NT2/D1 (cell line): ENCODE measurements at regions not wholly inside any gene's neighbourhood (a gene's known extent, or its start where the extent isn't known, plus 50 kb on each side); places are given as distances from the start of the nearest gene placed in this dataset.

Experiments used
- DNase-seq: peaks from one replicate; pipeline ENCODE4 v3.0.0-alpha.2; 2011; ENCODE audit warnings: low read depth, low spot score
- H3K27me3 ChIP-seq: 2 replicates; pipeline ENCODE4 v1.6.0; 2011; ENCODE audit warnings: mild to moderate bottlenecking; ENCODE audit not compliant: insufficient read length, insufficient read depth
- H3K36me3 ChIP-seq: 2 replicates; pipeline ENCODE4 v1.6.1; 2011; ENCODE audit warnings: mild to moderate bottlenecking, low read length, mixed read lengths; ENCODE audit not compliant: insufficient read depth, insufficient read length
- H3K4me1 ChIP-seq: 2 replicates; pipeline ENCODE4 v1.5.1; 2011; ENCODE audit not compliant: insufficient read depth, insufficient read length
- H3K4me3 ChIP-seq: 2 replicates; pipeline ENCODE4 v1.5.1; 2011; ENCODE audit warnings: low read depth; ENCODE audit not compliant: insufficient read length
- H3K9ac ChIP-seq: 2 replicates; pipeline ENCODE4 v1.6.0; 2011; ENCODE audit warnings: low read depth; ENCODE audit not compliant: insufficient read length
- H3K9me3 ChIP-seq: 2 replicates; pipeline ENCODE4 v1.5.1; 2011; ENCODE audit warnings: mild to moderate bottlenecking, low read length; ENCODE audit not compliant: insufficient read depth
- SUZ12 ChIP-seq: IDR thresholded peaks from 2 replicates; pipeline ENCODE4 v1.6.1; 2011; ENCODE audit not compliant: insufficient read length, insufficient read depth; ENCODE audit errors: extremely low read depth
- YY1 ChIP-seq: IDR thresholded peaks from 2 replicates; pipeline ENCODE4 v1.6.1; 2011; ENCODE audit not compliant: insufficient read length, insufficient read depth
- ZNF274 ChIP-seq: IDR thresholded peaks from 2 replicates; pipeline ENCODE4 v1.6.1; 2011; ENCODE audit warnings: mild to moderate bottlenecking, low read depth, low read length

GRCh38 chr5:168218746-168219145 lies 72.7 kb upstream of the WWC1 start:
- no peak for DNase-seq
- H3K27me3 ChIP-seq, result no peaks in the 10 kb centered on the region
- no peak overlapping the region for H3K4me3 ChIP-seq
- no peak for TF ChIP-seq ZNF274
- no peak for TF ChIP-seq YY1
- TF ChIP-seq SUZ12, result no peak
- H3K9me3 ChIP-seq, result no peaks in the 10 kb centered on the region
- peaks cover 3% of the 10 kb centered on the region for H3K36me3 ChIP-seq
- H3K4me1 ChIP-seq, result peaks cover 5% of the 10 kb centered on the region
- H3K9ac ChIP-seq, result no peak overlapping the region

GRCh38 chr5:168219515-168220410 lies 71.7 kb upstream of the WWC1 start:
- H3K4me1 ChIP-seq, result peaks cover 5% of the 10 kb centered on the region
- H3K36me3 ChIP-seq, result peaks cover 3% of the 10 kb centered on the region
- DNase-seq, result peak; percentile 66
- no peak overlapping the region for H3K9ac ChIP-seq
- no peaks in the 10 kb centered on the region for H3K9me3 ChIP-seq
- H3K27me3 ChIP-seq, result no peaks in the 10 kb centered on the region
- no peak for TF ChIP-seq SUZ12
- no peak for TF ChIP-seq YY1
- TF ChIP-seq ZNF274, result no peak
- H3K4me3 ChIP-seq, result no peak overlapping the region

GRCh38 chr5:168224085-168224484 lies 67.4 kb upstream of the WWC1 start:
- no peaks in the 10 kb centered on the region for H3K36me3 ChIP-seq
- no peak overlapping the region for H3K4me3 ChIP-seq
- DNase-seq, result no peak
- no peaks in the 10 kb centered on the region for H3K9me3 ChIP-seq
- no peak overlapping the region for H3K9ac ChIP-seq
- TF ChIP-seq SUZ12 (no peak), YY1 (no peak), ZNF274 (no peak)
- H3K27me3 ChIP-seq, result no peaks in the 10 kb centered on the region
- no peaks in the 10 kb centered on the region for H3K4me1 ChIP-seq

GRCh38 chr5:168226012-168226411 lies 65.4 kb upstream of the WWC1 start:
- Histone ChIP-seq H3K36me3 (no peaks in the 10 kb centered on the region), H3K4me3 (no peak overlapping the region), H3K4me1 (no peaks in the 10 kb centered on the region), H3K27me3 (no peaks in the 10 kb centered on the region), H3K9me3 (no peaks in the 10 kb centered on the region), H3K9ac (no peak overlapping the region)
- DNase-seq, result no peak
- TF ChIP-seq ZNF274 (no peak), SUZ12 (no peak), YY1 (no peak)

DNA sequence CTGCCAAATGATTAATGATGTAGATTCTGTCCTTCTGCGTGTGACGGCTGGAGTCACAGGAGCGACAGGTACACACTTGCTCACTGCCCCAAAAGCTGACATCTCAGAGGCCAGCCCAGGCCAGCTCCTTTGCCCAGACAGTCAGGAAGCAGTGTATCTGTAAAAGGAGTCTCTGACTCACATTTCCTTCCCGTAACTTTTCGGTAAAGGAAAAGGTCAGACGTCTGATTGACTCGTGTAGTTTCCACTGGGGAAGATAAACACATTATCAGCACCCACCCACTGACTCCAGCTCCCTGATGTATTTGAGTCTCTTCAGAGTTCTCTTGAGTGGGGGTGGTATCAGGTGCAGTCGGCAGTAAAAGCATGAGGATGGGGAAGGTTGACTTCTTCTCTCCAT lies 64.4 kb upstream of the WWC1 start:
- H3K4me1 ChIP-seq, result no peaks in the 10 kb centered on the region
- no peak overlapping the region for H3K9ac ChIP-seq
- no peak overlapping the region for H3K4me3 ChIP-seq
- H3K9me3 ChIP-seq, result no peaks in the 10 kb centered on the region
- no peak for DNase-seq
- H3K27me3 ChIP-seq, result no peaks in the 10 kb centered on the region
- no peaks in the 10 kb centered on the region for H3K36me3 ChIP-seq
- TF ChIP-seq ZNF274, result no peak
- no peak for TF ChIP-seq SUZ12
- TF ChIP-seq YY1, result no peak

DNA sequence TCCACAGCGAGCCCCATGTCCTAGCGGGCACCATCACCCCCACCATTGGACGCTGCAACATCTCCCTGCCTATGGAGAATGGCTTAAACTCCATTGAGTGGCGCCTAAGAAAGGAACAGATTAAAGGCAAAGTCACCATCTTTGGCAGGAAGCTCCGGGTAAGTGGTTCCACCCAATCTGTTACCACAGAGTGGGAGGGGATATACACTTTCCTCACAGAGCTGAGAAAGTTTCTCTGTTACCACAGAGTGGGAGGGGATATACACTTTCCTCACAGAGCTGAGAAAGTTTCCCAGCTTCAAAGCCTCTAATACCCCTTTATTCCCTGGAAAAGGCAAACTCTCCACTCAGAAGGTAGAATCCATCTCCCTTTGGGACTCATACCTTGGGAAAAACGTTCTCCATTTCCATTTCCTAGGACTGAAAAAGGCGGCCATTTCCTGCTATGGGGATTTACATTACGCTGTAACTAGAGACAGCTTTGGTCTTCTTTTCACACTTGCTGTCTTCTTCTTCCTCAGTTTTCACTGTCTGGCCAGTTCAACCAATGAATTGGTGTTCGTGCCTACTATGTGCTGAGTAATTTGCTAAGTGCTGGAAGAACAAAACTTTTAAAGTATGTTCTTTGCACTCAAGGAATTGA lies 63.4 kb upstream of the WWC1 start:
- Histone ChIP-seq H3K4me1 (no peaks in the 10 kb centered on the region), H3K9ac (no peak overlapping the region), H3K4me3 (no peak overlapping the region), H3K27me3 (no peaks in the 10 kb centered on the region), H3K36me3 (no peaks in the 10 kb centered on the region), H3K9me3 (peaks cover under 1% of the 10 kb centered on the region; the same call in 1 of the 2 replicates)
- no peak for DNase-seq
- TF ChIP-seq YY1 (no peak), SUZ12 (no peak), ZNF274 (no peak)

DNA sequence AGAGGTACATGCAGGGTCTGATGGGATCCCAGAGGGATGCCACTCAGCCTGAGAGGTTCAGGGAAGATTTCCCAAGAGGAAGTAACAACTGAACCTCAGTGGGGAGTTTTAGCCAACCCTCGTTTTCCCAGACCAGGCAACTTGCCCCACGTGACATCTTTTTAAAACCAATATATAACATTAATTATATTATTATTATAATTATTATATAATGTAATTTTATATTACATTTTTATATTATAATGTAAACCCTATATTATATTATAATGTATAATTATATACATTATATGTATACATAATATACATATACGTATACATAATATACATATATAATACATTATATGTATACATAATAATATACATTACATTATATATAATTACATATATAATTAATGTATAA lies 62.8 kb upstream of the WWC1 start:
- TF ChIP-seq YY1 (no peak), SUZ12 (no peak), ZNF274 (no peak)
- no peak overlapping the region for H3K9ac ChIP-seq
- DNase-seq, result no peak
- no peaks in the 10 kb centered on the region for H3K27me3 ChIP-seq
- H3K9me3 ChIP-seq, result peaks cover 6% of the 10 kb centered on the region; the same call in 1 of the 2 replicates
- H3K4me1 ChIP-seq, result no peaks in the 10 kb centered on the region
- no peak overlapping the region for H3K4me3 ChIP-seq
- H3K36me3 ChIP-seq, result no peaks in the 10 kb centered on the region
